Urinary bladder (tissue), 3 donors: ENCODE measurements at regions not wholly inside any gene's neighbourhood (a gene's known extent, or its start where the extent isn't known, plus 50 kb on each side); places are given as distances from the start of the nearest gene placed in this dataset.

Experiments used
- DNase-seq: peaks from one replicate; pipeline ENCODE4 v3.0.0-alpha.2; 2015; ENCODE audit errors: extremely low spot score
- H3K27ac ChIP-seq: one replicate; pipeline ENCODE4 v1.5.1; 2013; ENCODE audit warnings: low read depth, mild to moderate bottlenecking, moderate library complexity
- H3K36me3 ChIP-seq: one replicate; pipeline ENCODE4 v1.6.1; 2013; ENCODE audit warnings: mild to moderate bottlenecking, moderate library complexity; ENCODE audit not compliant: insufficient read depth
- H3K4me1 ChIP-seq: one replicate; pipeline ENCODE4 v1.6.1; 2013; ENCODE audit warnings: mild to moderate bottlenecking, moderate library complexity; ENCODE audit not compliant: insufficient read depth
- H3K4me3 ChIP-seq: one replicate; pipeline ENCODE4 v1.5.1; 2013; ENCODE audit warnings: low read depth, low read length
- WGBS: extraction: QIAGEN DNeasy Blood & Tissue Kit; methylation state at CpG from one replicate; pipeline ENCODE4 v1.1.7; 2013; 5-methylcytosine and 5-hydroxymethylcytosine counted together
- donor health status: healthy with polysubstance abuse.
- donor health status: healthy.

GRCh38 chr2:11932962-11933361, 186.5 kb downstream of the LPIN1 start:
- Histone ChIP-seq H3K4me3 (no peak overlapping the region), H3K4me1 (no peaks in the 10 kb centered on the region), H3K27ac (no peak overlapping the region), H3K36me3 (no peaks in the 10 kb centered on the region)
- 86% methylated on average over 3 of the region's 3 CpGs for WGBS
- no peak for DNase-seq

DNA sequence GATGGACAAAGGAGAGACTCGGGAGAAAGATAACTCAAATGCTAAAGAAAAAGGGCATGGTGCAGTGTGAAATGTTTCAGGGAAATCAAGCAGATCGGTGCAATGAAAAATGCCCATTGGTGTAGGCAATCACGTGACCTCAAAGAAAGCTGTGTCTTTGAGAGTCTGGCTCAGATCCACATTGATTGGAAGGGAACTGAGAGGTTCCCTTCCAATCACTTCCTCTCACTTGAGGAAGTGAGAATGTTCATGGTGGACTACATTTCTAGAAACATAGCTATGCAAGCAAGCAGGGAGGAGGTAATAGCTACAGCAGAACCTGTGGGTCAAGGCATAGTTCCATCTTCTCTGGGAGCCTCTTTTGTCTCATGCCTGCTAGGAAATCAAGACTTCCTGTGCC, 187.4 kb downstream of the LPIN1 start:
- Histone ChIP-seq H3K36me3 (no peaks in the 10 kb centered on the region), H3K4me1 (no peaks in the 10 kb centered on the region), H3K27ac (no peak overlapping the region), H3K4me3 (no peak overlapping the region)
- DNase-seq, result no peak
- 85% methylated on average over 3 of the region's 3 CpGs for WGBS

- H3K36me3 ChIP-seq, result no peaks in the 10 kb centered on the region
- no peak overlapping the region for H3K4me3 ChIP-seq
- no peak for DNase-seq
- no peak overlapping the region for H3K27ac ChIP-seq
- 87% methylated on average over 9 of the region's 9 CpGs for WGBS
- no peaks in the 10 kb centered on the region for H3K4me1 ChIP-seq
These were observed 190.3 kb downstream of the LPIN1 start for GRCh38 chr2:11936761-11937160.

GRCh38 chr2:11938196-11938595, 191.8 kb downstream of the LPIN1 start:
- WGBS, result 68% methylated on average over 11 of the region's 11 CpGs
- DNase-seq, result no peak
- no peak overlapping the region for H3K27ac ChIP-seq

GRCh38 chr2:11939523-11939922, 193.1 kb downstream of the LPIN1 start:
- Histone ChIP-seq H3K4me3 (no peak overlapping the region), H3K36me3 (no peaks in the 10 kb centered on the region), H3K27ac (no peak overlapping the region), H3K4me1 (no peaks in the 10 kb centered on the region)
- WGBS, result 89% methylated on average over 2 of the region's 2 CpGs
- DNase-seq, result no peak

More at GRCh38 chr2:11938196-11938595, 191.8 kb downstream of the LPIN1 start:
- Histone ChIP-seq H3K4me3 (no peak overlapping the region), H3K36me3 (no peaks in the 10 kb centered on the region), H3K4me1 (no peaks in the 10 kb centered on the region)

GRCh38 chr2:11940121-11940743, 193.8 kb downstream of the LPIN1 start:
- Histone ChIP-seq H3K4me3 (no peak overlapping the region), H3K4me1 (no peaks in the 10 kb centered on the region), H3K27ac (no peak overlapping the region), H3K36me3 (no peaks in the 10 kb centered on the region)
- 91% methylated on average over 3 of the region's 3 CpGs for WGBS
- no peak for DNase-seq

GRCh38 chr2:11940799-11941198, 194.4 kb downstream of the LPIN1 start:
- Histone ChIP-seq H3K27ac (no peak overlapping the region), H3K36me3 (no peaks in the 10 kb centered on the region), H3K4me1 (no peaks in the 10 kb centered on the region), H3K4me3 (no peak overlapping the region)
- no peak for DNase-seq
- 96% methylated on average over 4 of the region's 4 CpGs for WGBS

- DNase-seq, result no peak
- Histone ChIP-seq H3K36me3 (no peaks in the 10 kb centered on the region), H3K4me1 (no peaks in the 10 kb centered on the region), H3K27ac (no peak overlapping the region), H3K4me3 (no peak overlapping the region)
- WGBS, result 87% methylated on average over 17 of the region's 17 CpGs
These were observed 195.1 kb downstream of the LPIN1 start for GRCh38 chr2:11941201-11942177.

GRCh38 chr2:11942178-11942569, 195.7 kb downstream of the LPIN1 start:
- Histone ChIP-seq H3K4me1 (no peaks in the 10 kb centered on the region), H3K27ac (no peak overlapping the region), H3K36me3 (no peaks in the 10 kb centered on the region), H3K4me3 (no peak overlapping the region)
- 91% methylated on average over 5 of the region's 5 CpGs for WGBS
- no peak for DNase-seq

DNA sequence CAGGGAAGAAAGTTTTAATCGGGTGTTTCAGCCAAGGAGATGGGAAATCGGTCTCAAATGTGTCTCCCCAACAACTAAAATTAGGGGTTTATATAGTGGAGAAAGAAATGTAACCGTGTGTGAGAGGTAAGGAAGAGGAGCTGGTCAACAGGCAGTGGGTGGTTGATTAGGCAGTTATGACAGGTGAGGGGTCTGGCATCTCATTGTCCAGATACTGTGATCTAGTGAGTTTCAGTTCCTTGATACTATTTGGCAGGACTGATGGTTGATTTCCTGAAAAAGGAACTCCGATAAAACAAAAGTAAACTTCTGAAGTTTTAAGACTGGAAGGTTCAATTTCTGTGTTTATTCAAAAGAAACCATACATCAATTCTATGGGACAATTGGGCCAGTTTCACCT, 197.9 kb downstream of the LPIN1 start:
- WGBS, result 74% methylated on average over 4 of the region's 4 CpGs
- Histone ChIP-seq H3K4me1 (no peaks in the 10 kb centered on the region), H3K4me3 (no peak overlapping the region), H3K27ac (no peak overlapping the region), H3K36me3 (no peaks in the 10 kb centered on the region)
- no peak for DNase-seq

GRCh38 chr2:11945139-11946126, 199.0 kb downstream of the LPIN1 start:
- no peaks in the 10 kb centered on the region for H3K36me3 ChIP-seq
- no peak overlapping the region for H3K4me3 ChIP-seq
- 62% methylated on average over 5 of the region's 5 CpGs for WGBS
- no peak for DNase-seq
- no peaks in the 10 kb centered on the region for H3K4me1 ChIP-seq
- H3K27ac ChIP-seq, result no peak overlapping the region

GRCh38 chr2:11947956-11948355, 201.5 kb downstream of the LPIN1 start:
- 97% methylated on average over 4 of the region's 4 CpGs for WGBS
- no peak for DNase-seq
- Histone ChIP-seq H3K4me3 (no peak overlapping the region), H3K4me1 (no peaks in the 10 kb centered on the region), H3K36me3 (no peaks in the 10 kb centered on the region), H3K27ac (no peak overlapping the region)

DNA sequence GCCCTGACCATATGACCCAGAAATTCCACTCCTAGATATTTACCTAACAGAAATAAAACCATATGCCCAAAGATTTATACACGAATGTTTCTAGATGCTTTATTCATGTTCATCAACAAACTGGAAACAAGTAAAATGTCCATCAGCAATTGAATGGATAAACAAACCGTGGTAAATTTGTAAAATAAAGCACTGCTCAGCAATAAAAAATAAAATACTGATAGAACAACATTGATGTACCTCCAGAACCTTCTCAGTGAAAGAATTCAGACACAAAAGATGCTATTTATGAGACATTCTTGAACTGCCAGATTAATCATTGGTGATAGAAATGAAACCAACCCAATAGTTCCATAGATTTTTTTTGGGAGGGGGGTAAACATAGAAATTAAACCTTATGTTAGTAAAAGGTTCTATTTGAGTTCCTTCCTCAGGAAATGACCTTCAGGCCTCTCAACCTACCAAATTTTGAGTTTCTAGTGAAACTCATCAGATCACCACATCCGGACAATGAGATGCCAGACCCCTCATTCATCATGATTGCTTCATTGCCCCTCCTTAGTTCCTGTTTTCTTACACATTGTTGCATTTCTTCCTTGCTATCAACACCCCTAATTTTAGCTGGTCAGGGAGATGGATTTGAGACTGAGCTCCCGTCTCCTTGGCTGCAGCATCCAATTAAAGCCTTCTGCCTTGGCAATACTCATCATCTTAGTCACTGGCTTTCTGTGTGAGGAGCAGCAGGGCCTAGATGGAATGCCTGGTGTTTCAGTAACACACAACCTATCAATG, 203.5 kb downstream of the LPIN1 start:
- Histone ChIP-seq H3K4me1 (no peaks in the 10 kb centered on the region), H3K27ac (no peak overlapping the region), H3K4me3 (no peak overlapping the region), H3K36me3 (no peaks in the 10 kb centered on the region)
- 72% methylated on average over 4 of the region's 4 CpGs for WGBS
- DNase-seq, result no peak
